Caco-2 (cell line): ENCODE measurements at regions not wholly inside any gene's neighbourhood (a gene's known extent, or its start where the extent isn't known, plus 50 kb on each side); places are given as distances from the start of the nearest gene placed in this dataset.

ENCODE experiments used
- BruUV-seq: library from RNA; stranded (reverse); fragments of 400-500 nt; replicated peaks from 2 replicates; lab custom pipeline; 2021; lab: Mats Ljungman, UMichigan
- CTCF ChIA-PET: fragments of 300-600 bp; sonication (Branson Sonifier 250); formaldehyde crosslinking; loops from one replicate; lab custom pipeline; 2022; ENCODE audit warnings: antibody characterized with exemption; lab: Charles Lee
- POLR2A ChIA-PET: fragments of 300-600 bp; sonication (Branson Sonifier 250); formaldehyde crosslinking; loops from one replicate; lab custom pipeline; 2022; ENCODE audit warnings: antibody characterized with exemption; lab: Charles Lee
- DNase-seq, 2 experiments: peaks; one replicate each; pipeline versions ENCODE4 v3.0.0 to v3.0.0-alpha.2; 2020 to 2022
- H3K27me3 ChIP-seq: replicated peaks from 2 replicates; pipeline ENCODE4 v1.6.0; 2011; ENCODE audit warnings: low read length; ENCODE audit not compliant: control insufficient read depth, insufficient read depth
- H3K36me3 ChIP-seq: 2 replicates; pipeline ENCODE4 v1.5.1; 2011; ENCODE audit warnings: low read length; ENCODE audit not compliant: control insufficient read depth, insufficient read depth
- H3K4me1 ChIP-seq: fragments of 250-450 bp; sonication (Bioruptor Pico); 2 replicates; pipeline ENCODE4 v1.5.1; 2020; ENCODE audit warnings: mild to moderate bottlenecking
- H3K4me3 ChIP-seq: 2 replicates; pipeline ENCODE4 v1.5.1; 2011; ENCODE audit warnings: low read depth, mild to moderate bottlenecking, control low read depth, low read length
- H3K9me3 ChIP-seq: fragments of 250-450 bp; sonication (Bioruptor Pico); 2 replicates; pipeline ENCODE4 v1.5.1; 2020; ENCODE audit warnings: mild to moderate bottlenecking, moderate library complexity
- H3K27ac Mint-ChIP-seq: one replicate; pipeline ENCODE4 v1.8.0; 2022; ENCODE audit warnings: mixed read lengths; ENCODE audit not compliant: unreplicated experiment
- H3K27me3 Mint-ChIP-seq: one replicate; pipeline ENCODE4 v1.8.0; 2022; ENCODE audit warnings: mixed read lengths; ENCODE audit not compliant: insufficient read depth, unreplicated experiment
- H3K36me3 Mint-ChIP-seq: one replicate; pipeline ENCODE4 v1.8.0; 2022; ENCODE audit warnings: mild to moderate bottlenecking, mixed read lengths; ENCODE audit not compliant: insufficient read depth, unreplicated experiment
- H3K4me1 Mint-ChIP-seq: one replicate; pipeline ENCODE4 v1.8.0; 2022; ENCODE audit warnings: low read depth, mixed read lengths; ENCODE audit not compliant: unreplicated experiment
- H3K4me3 Mint-ChIP-seq: one replicate; pipeline ENCODE4 v1.8.0; 2022; ENCODE audit warnings: mild to moderate bottlenecking, moderate library complexity, mixed read lengths; ENCODE audit not compliant: unreplicated experiment
- H3K9me3 Mint-ChIP-seq: one replicate; pipeline ENCODE4 v1.8.0; 2022; ENCODE audit warnings: mixed read lengths; ENCODE audit not compliant: unreplicated experiment
- CTCF ChIP-seq, 2 experiments: fragments of 200-600 bp in 1 of 2; IDR thresholded peaks; 1 replicate in 1 of 2; 2 replicates in 1 of 2; pipeline versions ENCODE4 v1.5.1 to v1.8.0; 2011 to 2022; ENCODE audit warnings: antibody characterized with exemption in 1 of 2, control low read depth in 1 of 2, inconsistent platforms in 1 of 2, low read depth in 1 of 2, low read length in 1 of 2, mild to moderate bottlenecking in 1 of 2, moderate library complexity in 1 of 2; ENCODE audit not compliant: insufficient read depth in 1 of 2, severe bottlenecking in 1 of 2, unreplicated experiment in 1 of 2
- intact Hi-C: fragments of 100-400 bp; cut with micrococcal nuclease; formaldehyde crosslinking; loops from one replicate; pipeline ENCODE4 v1.10.0; 2022; ENCODE audit not compliant: unreplicated experiment

DNA sequence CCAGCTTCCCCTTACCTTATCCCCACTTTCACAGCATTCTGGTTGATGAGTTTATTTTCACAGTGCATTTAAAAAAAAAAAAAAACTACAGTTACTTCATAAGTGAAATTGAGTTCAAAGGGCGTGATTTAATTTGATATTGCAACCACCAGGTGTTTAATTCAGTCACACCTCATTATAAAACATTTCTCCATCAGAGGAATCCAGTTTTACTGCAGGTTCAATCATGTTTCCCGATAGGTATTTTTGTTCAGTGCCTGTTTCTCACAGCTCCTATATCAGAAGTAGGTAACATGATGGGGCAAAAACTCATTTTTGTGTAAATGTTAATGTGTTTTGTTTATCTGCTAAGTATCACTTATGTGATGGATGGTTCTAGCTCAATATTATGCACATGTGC is 102.3 kb upstream of the PCDH7 start:
- no peaks in the 10 kb centered on the region for H3K36me3 ChIP-seq
- Mint-ChIP-seq H3K27me3 (no peaks in the 10 kb centered on the region), H3K4me1 (peaks cover 7% of the 10 kb centered on the region), H3K9me3 (no peaks in the 10 kb centered on the region), H3K4me3 (no peak overlapping the region), H3K36me3 (no peaks in the 10 kb centered on the region), H3K27ac (no peak overlapping the region)
- ChIA-PET CTCF (no interaction called here), POLR2A (no interaction called here)
- no peak overlapping the region for H3K4me3 ChIP-seq
- no TSS peak for BruUV-seq
- intact Hi-C loops, result no loop called here
- DNase-seq, result no peak
- no peaks in the 10 kb centered on the region for H3K27me3 ChIP-seq
- H3K9me3 ChIP-seq, result no peaks in the 10 kb centered on the region
- TF ChIP-seq CTCF (IDR thresholded peaks at IDR 0.05; ENCODE audit: insufficient read depth in 1 of 2, low read depth in 1 of 2, low read length in 1 of 2, severe bottlenecking in 1 of 2, unreplicated experiment in 1 of 2), result no peak
- 0 out of 2 replicates have a peak, but pooled peaks cover 5% of the 10 kb centered on the region for H3K4me1 ChIP-seq

DNA sequence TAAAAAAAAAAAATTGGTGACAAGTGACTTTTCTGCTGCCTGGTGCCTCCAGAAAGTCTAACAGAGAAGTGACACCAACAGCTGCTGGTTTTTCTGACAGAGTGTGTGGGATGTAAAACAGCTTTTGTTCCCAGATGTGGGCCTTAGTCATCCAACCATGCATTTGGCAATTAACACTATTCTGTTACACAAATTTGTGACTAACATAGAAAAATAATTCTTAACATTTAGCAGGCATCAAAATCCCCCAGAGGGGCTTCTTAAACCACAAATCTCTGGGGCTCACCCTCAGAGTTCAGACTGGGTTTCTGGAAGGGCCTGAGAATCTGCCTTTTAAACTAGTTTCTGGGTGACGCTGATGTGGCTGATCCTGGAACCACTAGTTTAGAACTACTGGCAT is 100.5 kb upstream of the PCDH7 start:
- POLR2A ChIA-PET, result no interaction called here
- no peak for DNase-seq
- no peaks in the 10 kb centered on the region for H3K9me3 Mint-ChIP-seq
- intact Hi-C loops, result no loop called here
- H3K36me3 Mint-ChIP-seq, result no peaks in the 10 kb centered on the region
- no peaks in the 10 kb centered on the region for H3K9me3 ChIP-seq
- CTCF ChIA-PET, result no interaction called here
- no TSS peak for BruUV-seq
- H3K4me1 Mint-ChIP-seq, result peaks cover 7% of the 10 kb centered on the region
- no peaks in the 10 kb centered on the region for H3K27me3 Mint-ChIP-seq
- 0 out of 2 replicates have a peak, but pooled peaks cover 5% of the 10 kb centered on the region for H3K4me1 ChIP-seq
- H3K27ac Mint-ChIP-seq, result no peak overlapping the region
- no peak overlapping the region for H3K4me3 ChIP-seq
- no peaks in the 10 kb centered on the region; the same call in 1 of the 2 replicates for H3K27me3 ChIP-seq
- no peak for TF ChIP-seq CTCF (IDR thresholded peaks at IDR 0.05; ENCODE audit: insufficient read depth in 1 of 2, low read depth in 1 of 2, low read length in 1 of 2, severe bottlenecking in 1 of 2, unreplicated experiment in 1 of 2)
- no peaks in the 10 kb centered on the region for H3K36me3 ChIP-seq
- H3K4me3 Mint-ChIP-seq, result no peak overlapping the region

DNA sequence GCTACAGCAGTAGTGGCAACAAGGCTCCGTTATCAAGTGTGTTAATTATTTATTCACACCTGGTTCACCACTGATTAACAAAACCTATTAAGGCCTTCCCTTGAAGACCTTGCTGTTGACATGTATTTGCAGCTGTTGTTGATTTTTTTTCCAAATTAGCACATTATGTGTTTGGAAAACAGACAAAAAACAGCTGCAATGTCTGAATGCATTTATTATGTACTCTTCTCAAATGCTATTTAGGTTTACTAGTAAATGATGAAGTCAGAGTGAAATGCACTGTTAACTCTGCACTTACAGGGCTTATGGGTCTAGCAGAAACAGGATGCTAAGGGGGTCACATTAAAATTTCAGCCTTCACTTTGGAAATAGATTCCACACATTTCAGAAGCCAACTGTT is 99.5 kb upstream of the PCDH7 start:
- POLR2A ChIA-PET, result no interaction called here
- peaks cover 7% of the 10 kb centered on the region for H3K4me1 Mint-ChIP-seq

More for the DNA sequence above, 99.5 kb upstream of the PCDH7 start:
- H3K36me3 ChIP-seq, result no peaks in the 10 kb centered on the region
- no peaks in the 10 kb centered on the region for H3K9me3 ChIP-seq
- DNase-seq, result no peak
- 0 out of 2 replicates have a peak, but pooled peaks cover 5% of the 10 kb centered on the region for H3K4me1 ChIP-seq
- no peaks in the 10 kb centered on the region; the same call in 1 of the 2 replicates for H3K27me3 ChIP-seq
- CTCF ChIA-PET, result no interaction called here
- Mint-ChIP-seq H3K36me3 (no peaks in the 10 kb centered on the region), H3K27me3 (no peaks in the 10 kb centered on the region), H3K27ac (no peak overlapping the region), H3K9me3 (no peaks in the 10 kb centered on the region), H3K4me3 (no peak overlapping the region)
- BruUV-seq, result no TSS peak
- H3K4me3 ChIP-seq, result no peak overlapping the region
- intact Hi-C loops, result no loop called here
- no peak for TF ChIP-seq CTCF (IDR thresholded peaks at IDR 0.05; ENCODE audit: insufficient read depth in 1 of 2, low read depth in 1 of 2, low read length in 1 of 2, severe bottlenecking in 1 of 2, unreplicated experiment in 1 of 2)
